ENCODE measurements at regions not wholly inside any gene's neighbourhood (a gene's known extent, or its start where the extent isn't known, plus 50 kb on each side); places are given as distances from the start of the nearest gene placed in this dataset.
"Not testable (repeated sequence)": the region's sequence is repeated elsewhere in the genome, so short reads cannot be mapped to it uniquely, and the experiment has no call there.

DNA sequence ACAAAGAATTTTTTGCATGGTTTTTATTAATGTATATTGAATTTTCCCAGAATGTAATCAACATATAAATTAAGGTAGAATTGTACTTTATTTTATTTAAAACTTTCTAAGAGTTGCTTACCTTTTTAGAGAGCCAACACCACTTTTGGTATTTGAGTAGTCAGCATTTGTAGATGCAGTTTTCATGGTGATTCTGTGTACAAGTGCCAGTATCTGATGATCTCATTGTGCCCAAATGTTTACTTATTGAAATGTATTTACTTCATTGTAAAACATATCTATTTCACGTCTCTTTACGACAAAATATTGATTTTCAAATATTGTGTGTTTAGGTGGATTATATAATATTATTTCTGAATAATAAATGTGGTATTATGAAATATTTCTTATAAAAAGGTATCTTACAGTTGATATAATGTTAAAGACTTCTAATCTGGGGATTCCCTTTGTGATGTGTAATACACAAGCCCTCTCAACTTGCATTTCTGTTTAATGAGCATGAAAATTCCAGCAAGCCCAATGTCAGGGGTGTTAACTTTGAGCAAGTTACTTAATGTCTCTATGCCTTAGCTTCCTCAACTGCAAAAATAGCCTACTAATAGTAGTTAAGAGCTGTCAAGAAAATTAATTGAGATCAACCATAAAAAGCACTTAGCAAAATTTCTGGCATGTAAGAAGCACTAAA, 141.8 kb upstream of the ZNF648 start:
- BruUV-seq (replicated peaks) = no TSS peak
- Histone ChIP-seq H3K4me1 (replicated peaks in 1 of 2; ENCODE audit: control insufficient read depth in 2 of 2, insufficient read depth in 2 of 2, low read length in 2 of 2) (peaks cover 4 to 17% of the 10 kb centered on the region in 2 experiments; a peak in 3 of 5 replicates), H2AFZ (ENCODE audit: low read depth, low read length) (no peak overlapping the region), H4K20me1 (replicated peaks; ENCODE audit: control insufficient read depth, insufficient read depth, low read length) (no peaks in the 10 kb centered on the region), H3K36me3 (ENCODE audit: control insufficient read depth, insufficient read depth, low read length) (no peaks in the 10 kb centered on the region), H3K27me3 (ENCODE audit: control insufficient read depth in 2 of 2, insufficient read depth in 2 of 2, low read length in 2 of 2) (no peaks in the 10 kb centered on the region), H3K27ac (ENCODE audit: extremely low read depth, low read depth, low read length) (no peak overlapping the region), H3K4me3 (no peak overlapping the region), H3K9ac (ENCODE audit: insufficient read depth in 1 of 2, low read depth in 2 of 2, low read length in 2 of 2) (no peak overlapping the region), H3K79me2 (ENCODE audit: control insufficient read depth, insufficient read depth, low read length) (no peaks in the 10 kb centered on the region), H3K9me1 (ENCODE audit: control insufficient read depth, insufficient read depth, low read length) (no peaks in the 10 kb centered on the region), H3K9me3 (replicated peaks; ENCODE audit: control insufficient read depth, insufficient read depth, low read depth, low read length) (no peaks in the 10 kb centered on the region), H3K4me2 (ENCODE audit: insufficient read depth, low read length) (no peak overlapping the region)
- in situ Hi-C loops (cut with MboI) = no loop called here
- FAIRE-seq (no peak), DNase-seq (ENCODE audit: extremely low read depth in 1 of 4, low spot score in 3 of 4) (no peak), ATAC-seq (no peak)
- WGBS (ENCODE audit: insufficient coverage, low coverage, missing lambda C conversion rate) = 46% methylated on average over 2 of the region's 2 CpGs
- POLR2A ChIA-PET = interaction anchor here (0.5 kb wide), 1 partner anchor 59 kb away, joined by 4 read pairs; no protein-coding TSS in a partner anchor
- CTCF ChIA-PET (ENCODE audit: low intra/inter-chr PET ratio) = no interaction called here
- TF ChIP-seq, protein P1, sequence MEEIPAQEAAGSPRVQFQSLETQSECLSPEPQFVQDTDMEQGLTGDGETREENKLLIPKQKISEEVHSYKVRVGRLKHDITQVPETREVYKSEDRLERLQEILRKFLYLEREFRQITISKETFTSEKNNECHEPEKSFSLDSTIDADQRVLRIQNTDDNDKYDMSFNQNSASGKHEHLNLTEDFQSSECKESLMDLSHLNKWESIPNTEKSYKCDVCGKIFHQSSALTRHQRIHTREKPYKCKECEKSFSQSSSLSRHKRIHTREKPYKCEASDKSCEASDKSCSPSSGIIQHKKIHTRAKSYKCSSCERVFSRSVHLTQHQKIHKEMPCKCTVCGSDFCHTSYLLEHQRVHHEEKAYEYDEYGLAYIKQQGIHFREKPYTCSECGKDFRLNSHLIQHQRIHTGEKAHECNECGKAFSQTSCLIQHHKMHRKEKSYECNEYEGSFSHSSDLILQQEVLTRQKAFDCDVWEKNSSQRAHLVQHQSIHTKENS (CRISPR knock-in tag; IDR thresholded peaks at IDR 0.05) = no peak
- TF ChIP-seq ZFPM2 (CRISPR knock-in tag; IDR thresholded peaks at IDR 0.05) (no peak), WHSC1 (IDR thresholded peaks at IDR 0.05; ENCODE audit: low read length) (no peak), MAFF (IDR thresholded peaks at IDR 0.05; ENCODE audit: low read length) (peak; percentile 30; the same call in 1 of the 2 replicates), ZNF316 (IDR thresholded peaks at IDR 0.05) (peak; percentile 41), SRSF1 (IDR thresholded peaks at IDR 0.05; ENCODE audit: low read depth, low read length) (no peak)
- TF ChIP-seq, protein P2, sequence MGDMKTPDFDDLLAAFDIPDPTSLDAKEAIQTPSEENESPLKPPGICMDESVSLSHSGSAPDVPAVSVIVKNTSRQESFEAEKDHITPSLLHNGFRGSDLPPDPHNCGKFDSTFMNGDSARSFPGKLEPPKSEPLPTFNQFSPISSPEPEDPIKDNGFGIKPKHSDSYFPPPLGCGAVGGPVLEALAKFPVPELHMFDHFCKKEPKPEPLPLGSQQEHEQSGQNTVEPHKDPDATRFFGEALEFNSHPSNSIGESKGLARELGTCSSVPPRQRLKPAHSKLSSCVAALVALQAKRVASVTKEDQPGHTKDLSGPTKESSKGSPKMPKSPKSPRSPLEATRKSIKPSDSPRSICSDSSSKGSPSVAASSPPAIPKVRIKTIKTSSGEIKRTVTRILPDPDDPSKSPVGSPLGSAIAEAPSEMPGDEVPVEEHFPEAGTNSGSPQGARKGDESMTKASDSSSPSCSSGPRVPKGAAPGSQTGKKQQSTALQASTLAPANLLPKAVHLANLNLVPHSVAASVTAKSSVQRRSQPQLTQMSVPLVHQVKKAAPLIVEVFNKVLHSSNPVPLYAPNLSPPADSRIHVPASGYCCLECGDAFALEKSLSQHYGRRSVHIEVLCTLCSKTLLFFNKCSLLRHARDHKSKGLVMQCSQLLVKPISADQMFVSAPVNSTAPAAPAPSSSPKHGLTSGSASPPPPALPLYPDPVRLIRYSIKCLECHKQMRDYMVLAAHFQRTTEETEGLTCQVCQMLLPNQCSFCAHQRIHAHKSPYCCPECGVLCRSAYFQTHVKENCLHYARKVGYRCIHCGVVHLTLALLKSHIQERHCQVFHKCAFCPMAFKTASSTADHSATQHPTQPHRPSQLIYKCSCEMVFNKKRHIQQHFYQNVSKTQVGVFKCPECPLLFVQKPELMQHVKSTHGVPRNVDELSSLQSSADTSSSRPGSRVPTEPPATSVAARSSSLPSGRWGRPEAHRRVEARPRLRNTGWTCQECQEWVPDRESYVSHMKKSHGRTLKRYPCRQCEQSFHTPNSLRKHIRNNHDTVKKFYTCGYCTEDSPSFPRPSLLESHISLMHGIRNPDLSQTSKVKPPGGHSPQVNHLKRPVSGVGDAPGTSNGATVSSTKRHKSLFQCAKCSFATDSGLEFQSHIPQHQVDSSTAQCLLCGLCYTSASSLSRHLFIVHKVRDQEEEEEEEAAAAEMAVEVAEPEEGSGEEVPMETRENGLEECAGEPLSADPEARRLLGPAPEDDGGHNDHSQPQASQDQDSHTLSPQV (IDR thresholded peaks at IDR 0.05) = no peak
- intact Hi-C loops (cut with micrococcal nuclease) = no loop called here

DNA sequence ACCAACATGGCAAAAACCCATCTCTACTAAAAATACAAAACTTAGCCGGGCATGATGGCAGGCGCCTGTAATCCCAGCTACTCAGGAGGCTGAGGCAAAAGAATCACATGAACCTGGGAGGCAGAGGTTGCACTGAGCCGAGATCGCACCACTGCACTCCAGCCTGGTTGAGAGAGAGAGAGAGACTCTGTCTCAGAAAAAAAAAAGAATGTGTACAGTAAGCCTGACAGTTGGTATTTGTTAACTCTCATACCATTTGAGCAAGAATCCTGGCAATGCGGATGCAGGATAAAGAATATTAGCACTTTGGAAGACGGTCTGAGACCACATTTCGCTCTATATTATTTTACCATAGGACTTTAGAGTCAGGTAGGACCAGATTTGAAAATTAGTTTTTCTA, 140.0 kb upstream of the ZNF648 start:
- ChIA-PET CTCF (ENCODE audit: low intra/inter-chr PET ratio) (interaction anchor here (0.6 to 1.1 kb wide), 2 partner anchors 114 to 265 kb away, joined by 3 to 4 read pairs; no protein-coding TSS in a partner anchor), POLR2A (interaction anchor here (0.6 kb wide), 2 partner anchors 23 to 114 kb away, joined by 3 to 5 read pairs; no protein-coding TSS in a partner anchor)
- BruUV-seq (replicated peaks); H2AFZ ChIP-seq (ENCODE audit: low read depth, low read length); H3K27me3 ChIP-seq (ENCODE audit: control insufficient read depth in 2 of 2, insufficient read depth in 2 of 2, low read length in 2 of 2); FAIRE-seq; DNase-seq (ENCODE audit: extremely low read depth in 1 of 4, low spot score in 3 of 4); H3K9me3 ChIP-seq (replicated peaks; ENCODE audit: control insufficient read depth, insufficient read depth, low read depth, low read length); H3K4me3 ChIP-seq; H3K9ac ChIP-seq (ENCODE audit: insufficient read depth in 1 of 2, low read depth in 2 of 2, low read length in 2 of 2); ATAC-seq; in situ Hi-C loops (cut with MboI); H3K4me2 ChIP-seq (ENCODE audit: insufficient read depth, low read length); H3K27ac ChIP-seq (ENCODE audit: extremely low read depth, low read depth, low read length); H3K36me3 ChIP-seq (ENCODE audit: control insufficient read depth, insufficient read depth, low read length); H3K79me2 ChIP-seq (ENCODE audit: control insufficient read depth, insufficient read depth, low read length); H4K20me1 ChIP-seq (replicated peaks; ENCODE audit: control insufficient read depth, insufficient read depth, low read length); H3K9me1 ChIP-seq (ENCODE audit: control insufficient read depth, insufficient read depth, low read length): not testable (repeated sequence)
- peaks cover 0 to 11% of the 10 kb centered on the region in 2 experiments; a peak in 3 of 5 replicates for H3K4me1 ChIP-seq (replicated peaks in 1 of 2; ENCODE audit: control insufficient read depth in 2 of 2, insufficient read depth in 2 of 2, low read length in 2 of 2)
- intact Hi-C loops (cut with micrococcal nuclease) = loop anchor here (2.0 kb wide), 1 partner anchor 55 kb away; no protein-coding TSS in a partner anchor
- WGBS (ENCODE audit: insufficient coverage, low coverage, missing lambda C conversion rate) = 77% methylated on average over 7 of the region's 7 CpGs

Measured in K562 (cell line).